GM10266 (cell line): ENCODE measurements at regions not wholly inside any gene's neighbourhood (a gene's known extent, or its start where the extent isn't known, plus 50 kb on each side); places are given as distances from the start of the nearest gene placed in this dataset.

Experiments
- DNase-seq: peaks from one replicate; pipeline ENCODE4 v3.0.0; 2012; ENCODE audit errors: extremely low spot score
- TF ChIP-seq, protein P1 (sequence below): IDR thresholded peaks from 2 replicates; pipeline ENCODE4 v1.5.1; 2012; ENCODE audit warnings: mild to moderate bottlenecking, low read depth; ENCODE audit not compliant: control insufficient read depth, insufficient read depth; ENCODE audit errors: missing control alignments

GRCh38 chr4:156538210-156538609 lies 433.4 kb downstream of the PDGFC start:
- TF ChIP-seq, protein P1, sequence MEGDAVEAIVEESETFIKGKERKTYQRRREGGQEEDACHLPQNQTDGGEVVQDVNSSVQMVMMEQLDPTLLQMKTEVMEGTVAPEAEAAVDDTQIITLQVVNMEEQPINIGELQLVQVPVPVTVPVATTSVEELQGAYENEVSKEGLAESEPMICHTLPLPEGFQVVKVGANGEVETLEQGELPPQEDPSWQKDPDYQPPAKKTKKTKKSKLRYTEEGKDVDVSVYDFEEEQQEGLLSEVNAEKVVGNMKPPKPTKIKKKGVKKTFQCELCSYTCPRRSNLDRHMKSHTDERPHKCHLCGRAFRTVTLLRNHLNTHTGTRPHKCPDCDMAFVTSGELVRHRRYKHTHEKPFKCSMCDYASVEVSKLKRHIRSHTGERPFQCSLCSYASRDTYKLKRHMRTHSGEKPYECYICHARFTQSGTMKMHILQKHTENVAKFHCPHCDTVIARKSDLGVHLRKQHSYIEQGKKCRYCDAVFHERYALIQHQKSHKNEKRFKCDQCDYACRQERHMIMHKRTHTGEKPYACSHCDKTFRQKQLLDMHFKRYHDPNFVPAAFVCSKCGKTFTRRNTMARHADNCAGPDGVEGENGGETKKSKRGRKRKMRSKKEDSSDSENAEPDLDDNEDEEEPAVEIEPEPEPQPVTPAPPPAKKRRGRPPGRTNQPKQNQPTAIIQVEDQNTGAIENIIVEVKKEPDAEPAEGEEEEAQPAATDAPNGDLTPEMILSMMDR, result no peak
- no peak for DNase-seq

- TF ChIP-seq, protein P1, result no peak
- no peak for DNase-seq
These were observed 434.3 kb downstream of the PDGFC start for GRCh38 chr4:156537286-156537685.

DNA sequence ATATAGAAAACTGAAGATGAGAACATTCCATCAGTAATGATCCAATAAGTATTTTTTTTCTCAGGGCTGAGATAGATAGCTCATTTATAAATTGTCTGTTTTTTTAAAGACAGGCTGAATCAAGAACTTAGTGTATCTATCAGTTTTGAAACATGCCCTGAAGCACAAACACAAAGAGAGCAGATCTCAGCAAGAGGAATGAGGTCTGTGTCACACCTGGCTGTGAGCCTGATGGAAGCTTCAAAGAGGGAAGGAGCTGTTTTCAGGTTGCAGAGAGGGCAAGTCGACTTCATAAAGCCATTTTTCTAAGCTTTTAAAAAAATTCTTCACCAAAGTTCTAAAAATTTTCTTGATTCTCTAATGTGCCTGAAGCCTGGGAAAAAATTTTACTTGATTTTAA lies 434.9 kb downstream of the PDGFC start:
- TF ChIP-seq, protein P1, result no peak
- no peak for DNase-seq

GRCh38 chr4:156534205-156534604 lies 437.4 kb downstream of the PDGFC start:
- DNase-seq, result no peak
- TF ChIP-seq, protein P1, result no peak

DNA sequence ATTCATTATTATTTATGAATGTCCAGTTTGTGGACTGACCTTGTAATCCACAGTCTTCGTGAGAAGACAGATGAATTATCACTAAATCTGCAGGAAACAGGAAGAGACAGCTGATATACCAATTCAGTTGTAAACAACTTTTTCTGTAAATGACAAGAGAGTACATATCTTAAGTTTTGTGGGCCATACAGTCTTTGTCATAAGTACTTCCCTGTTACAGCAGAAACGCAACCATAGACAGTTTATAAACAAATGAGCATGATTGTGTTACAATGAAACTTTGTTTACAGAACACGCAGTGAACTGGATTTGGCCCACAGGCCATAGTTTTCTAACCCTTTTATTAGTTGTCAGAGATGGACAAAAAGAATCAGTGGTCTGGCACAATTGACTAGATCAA lies 443.4 kb downstream of the PDGFC start:
- DNase-seq, result no peak
- TF ChIP-seq, protein P1, result no peak

- TF ChIP-seq, protein P1, result no peak
- DNase-seq, result no peak
These were observed 444.2 kb downstream of the PDGFC start for GRCh38 chr4:156527237-156527993.

- no peak for DNase-seq
- TF ChIP-seq, protein P1, result no peak
These were observed 447.6 kb downstream of the PDGFC start for GRCh38 chr4:156523991-156524390.
